SK-N-SH treated with all-trans-retinoic acid at 6 μM for 48 hours (cell line): ENCODE measurements at regions not wholly inside any gene's neighbourhood (a gene's known extent, or its start where the extent isn't known, plus 50 kb on each side); places are given as distances from the start of the nearest gene placed in this dataset.
"Not testable (repeated sequence)": the region's sequence is repeated elsewhere in the genome, so short reads cannot be mapped to it uniquely, and the experiment has no call there.

ENCODE experiments used
- ATAC-seq: fragments of 200-7000 bp; cut with Tn5 transposase; 3 replicates; pipeline ENCODE4 v1.9.1; 2020; ENCODE audit warnings: mild to moderate bottlenecking, moderate library complexity
- ARNTL ChIP-seq: fragments of 450-650 bp; formaldehyde crosslinking; IDR thresholded peaks from 2 replicates; pipeline ENCODE4 v1.5.0; 2020; ENCODE audit warnings: low read depth, mild to moderate bottlenecking, moderate library complexity, borderline replicate concordance
- BACH2 ChIP-seq: fragments of 250-450 bp; sonication (Bioruptor Pico); IDR thresholded peaks from 2 replicates; pipeline ENCODE4 v1.9.0; 2021; ENCODE audit warnings: mild to moderate bottlenecking, borderline replicate concordance
- CSDC2 ChIP-seq: fragments of 250-450 bp; sonication (Bioruptor Pico); IDR thresholded peaks from 2 replicates; pipeline ENCODE4 v1.5.0; 2020; ENCODE audit warnings: mild to moderate bottlenecking, moderate library complexity
- ESRRG ChIP-seq: fragments of 250-450 bp; sonication (Bioruptor Pico); IDR thresholded peaks from 2 replicates; pipeline ENCODE4 v1.6.1; 2021; ENCODE audit warnings: mild to moderate bottlenecking
- GLIS3 ChIP-seq: fragments of 250-450 bp; sonication (Bioruptor Pico); IDR thresholded peaks from 2 replicates; pipeline ENCODE4 v1.5.0; 2020; ENCODE audit warnings: mild to moderate bottlenecking, moderate library complexity
- OSR1 ChIP-seq: fragments of 250-450 bp; sonication (Bioruptor Pico); IDR thresholded peaks from 2 replicates; pipeline ENCODE4 v1.8.0; 2022; ENCODE audit warnings: moderate library complexity, mild to moderate bottlenecking, inconsistent platforms
- PPARA ChIP-seq: fragments of 250-450 bp; sonication (Bioruptor Pico); IDR thresholded peaks from 2 replicates; pipeline ENCODE4 v1.5.0; 2020; ENCODE audit warnings: mild to moderate bottlenecking, borderline replicate concordance
- RARB ChIP-seq: fragments of 250-450 bp; sonication (Bioruptor Pico); IDR thresholded peaks from 2 replicates; pipeline ENCODE4 v1.8.0; 2021; ENCODE audit warnings: mild to moderate bottlenecking, moderate library complexity
- SNAI2 ChIP-seq: fragments of 250-450 bp; sonication (Bioruptor Pico); IDR thresholded peaks from 2 replicates; pipeline ENCODE4 v1.5.0; 2020; ENCODE audit warnings: mild to moderate bottlenecking, moderate library complexity
- TCF4 ChIP-seq: fragments of 250-450 bp; sonication (Bioruptor Pico); IDR thresholded peaks from 2 replicates; pipeline ENCODE4 v1.8.0; 2021; ENCODE audit warnings: mild to moderate bottlenecking, moderate library complexity, borderline replicate concordance
- ZC3H10 ChIP-seq: fragments of 250-450 bp; sonication (Bioruptor Pico); IDR thresholded peaks from 2 replicates; pipeline ENCODE4 v1.5.1; 2021; ENCODE audit warnings: mild to moderate bottlenecking, moderate library complexity
- ZFP3 ChIP-seq: fragments of 250-450 bp; sonication (Bioruptor Pico); IDR thresholded peaks from 2 replicates; pipeline ENCODE4 v1.5.0; 2020; ENCODE audit warnings: mild to moderate bottlenecking, moderate library complexity
- ZFP30 ChIP-seq: fragments of 450-650 bp; formaldehyde crosslinking; IDR thresholded peaks from 2 replicates; pipeline ENCODE4 v1.5.0; 2022; ENCODE audit warnings: mild to moderate bottlenecking, moderate library complexity
- ZNF565 ChIP-seq: fragments of 450-650 bp; formaldehyde crosslinking; conservative IDR thresholded peaks from 2 replicates; pipeline ENCODE4 v1.5.0; 2020; ENCODE audit warnings: low read depth, mild to moderate bottlenecking, moderate library complexity
- ZNF70 ChIP-seq: fragments of 450-650 bp; formaldehyde crosslinking; IDR thresholded peaks from 2 replicates; pipeline ENCODE4 v1.5.0; 2020; ENCODE audit warnings: mild to moderate bottlenecking, moderate library complexity
- TF ChIP-seq, protein P1 (sequence below): fragments of 250-450 bp; sonication (Bioruptor Pico); IDR thresholded peaks from 2 replicates; pipeline ENCODE4 v1.8.0; 2020; ENCODE audit warnings: mild to moderate bottlenecking, moderate library complexity, borderline replicate concordance
- TF ChIP-seq, protein P2 (sequence below): fragments of 250-450 bp; sonication (Bioruptor Pico); IDR thresholded peaks from 2 replicates; pipeline ENCODE4 v1.8.0; 2021; ENCODE audit warnings: low read depth, mild to moderate bottlenecking, moderate library complexity, borderline replicate concordance
- TF ChIP-seq, protein P3 (sequence below): fragments of 250-450 bp; sonication (Bioruptor Pico); IDR thresholded peaks from 2 replicates; pipeline ENCODE4 v1.5.1; 2021; ENCODE audit warnings: mild to moderate bottlenecking, moderate library complexity
- TF ChIP-seq, protein P4 (sequence below): fragments of 250-450 bp; sonication (Bioruptor Pico); IDR thresholded peaks from 2 replicates; pipeline ENCODE4 v1.5.1; 2020; ENCODE audit warnings: low read depth, mild to moderate bottlenecking, moderate library complexity

DNA sequence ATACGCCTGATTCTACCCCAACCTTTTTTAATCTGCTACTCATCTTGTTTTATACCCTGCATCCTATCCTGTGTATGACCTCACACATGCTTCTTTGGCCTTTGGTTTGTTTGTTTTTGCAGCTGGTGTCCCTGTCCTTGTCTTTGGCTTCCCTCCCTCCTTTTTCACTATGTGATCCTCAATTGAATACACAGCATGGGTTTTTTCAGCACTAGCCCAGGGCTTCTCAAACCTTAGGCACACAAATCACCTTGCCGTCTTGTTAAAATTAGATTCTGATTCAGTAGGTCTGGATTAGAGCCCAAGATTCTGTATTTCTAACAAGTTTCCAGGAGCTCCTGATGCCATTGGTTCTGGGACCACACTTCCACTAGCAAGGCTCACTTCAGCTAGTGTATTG is 321.5 kb upstream of the MAN1A1 start:
- ATAC-seq: no peak
- TF ChIP-seq ARNTL (CRISPR knock-in tag) (no peak), ZNF565 (CRISPR knock-in tag) (no peak), ZFP3 (CRISPR knock-in tag) (no peak), ZC3H10 (no peak), GLIS3 (CRISPR knock-in tag) (no peak), ESRRG (CRISPR knock-in tag) (no peak), TCF4 (no peak), BACH2 (CRISPR knock-in tag) (no peak)
- TF ChIP-seq, protein P1, sequence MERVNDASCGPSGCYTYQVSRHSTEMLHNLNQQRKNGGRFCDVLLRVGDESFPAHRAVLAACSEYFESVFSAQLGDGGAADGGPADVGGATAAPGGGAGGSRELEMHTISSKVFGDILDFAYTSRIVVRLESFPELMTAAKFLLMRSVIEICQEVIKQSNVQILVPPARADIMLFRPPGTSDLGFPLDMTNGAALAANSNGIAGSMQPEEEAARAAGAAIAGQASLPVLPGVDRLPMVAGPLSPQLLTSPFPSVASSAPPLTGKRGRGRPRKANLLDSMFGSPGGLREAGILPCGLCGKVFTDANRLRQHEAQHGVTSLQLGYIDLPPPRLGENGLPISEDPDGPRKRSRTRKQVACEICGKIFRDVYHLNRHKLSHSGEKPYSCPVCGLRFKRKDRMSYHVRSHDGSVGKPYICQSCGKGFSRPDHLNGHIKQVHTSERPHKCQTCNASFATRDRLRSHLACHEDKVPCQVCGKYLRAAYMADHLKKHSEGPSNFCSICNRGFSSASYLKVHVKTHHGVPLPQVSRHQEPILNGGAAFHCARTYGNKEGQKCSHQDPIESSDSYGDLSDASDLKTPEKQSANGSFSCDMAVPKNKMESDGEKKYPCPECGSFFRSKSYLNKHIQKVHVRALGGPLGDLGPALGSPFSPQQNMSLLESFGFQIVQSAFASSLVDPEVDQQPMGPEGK: no peak

DNA sequence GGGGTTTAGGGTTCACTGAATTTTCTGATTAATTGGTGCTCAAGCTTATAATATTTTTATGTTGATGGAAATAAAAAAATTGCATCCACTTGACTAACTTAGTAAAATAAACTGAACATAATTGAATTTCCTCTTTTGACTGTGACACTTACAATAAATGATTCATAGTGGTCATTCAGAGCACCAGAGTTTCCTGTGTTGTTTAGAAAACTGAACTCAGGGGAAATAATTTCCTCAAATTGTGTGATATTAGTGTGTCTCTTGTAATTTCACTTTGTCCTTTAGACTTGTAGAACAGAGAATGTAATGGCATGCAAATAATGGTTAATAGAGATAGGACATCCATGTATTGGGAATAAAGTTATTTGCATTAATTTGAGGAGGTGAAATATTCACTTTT is 319.7 kb upstream of the MAN1A1 start:
- ATAC-seq: no peak

DNA sequence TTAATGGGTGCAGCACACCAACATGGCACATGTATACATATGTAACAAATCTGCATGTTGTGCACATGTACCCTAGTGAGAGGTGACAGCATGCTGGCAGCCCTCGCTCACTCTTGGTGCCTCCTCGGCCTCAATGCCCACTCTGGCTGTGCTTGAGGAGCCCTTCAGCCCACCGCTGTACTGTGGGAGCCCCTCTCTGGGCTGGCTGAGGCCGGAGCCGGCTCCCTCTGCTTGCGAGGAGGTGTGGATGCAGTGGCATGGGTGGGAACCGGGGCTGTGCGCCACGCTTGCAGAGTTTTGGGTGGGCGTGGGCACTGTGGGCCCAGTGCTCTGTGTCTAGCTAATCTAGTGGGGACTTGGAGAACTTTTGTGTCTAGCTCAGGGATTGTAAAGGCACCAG is 315.9 kb upstream of the MAN1A1 start:
- ATAC-seq: not testable (repeated sequence)

More for the DNA sequence above, 319.7 kb upstream of the MAN1A1 start:
- TF ChIP-seq, protein P1: no peak
- TF ChIP-seq, protein P2, sequence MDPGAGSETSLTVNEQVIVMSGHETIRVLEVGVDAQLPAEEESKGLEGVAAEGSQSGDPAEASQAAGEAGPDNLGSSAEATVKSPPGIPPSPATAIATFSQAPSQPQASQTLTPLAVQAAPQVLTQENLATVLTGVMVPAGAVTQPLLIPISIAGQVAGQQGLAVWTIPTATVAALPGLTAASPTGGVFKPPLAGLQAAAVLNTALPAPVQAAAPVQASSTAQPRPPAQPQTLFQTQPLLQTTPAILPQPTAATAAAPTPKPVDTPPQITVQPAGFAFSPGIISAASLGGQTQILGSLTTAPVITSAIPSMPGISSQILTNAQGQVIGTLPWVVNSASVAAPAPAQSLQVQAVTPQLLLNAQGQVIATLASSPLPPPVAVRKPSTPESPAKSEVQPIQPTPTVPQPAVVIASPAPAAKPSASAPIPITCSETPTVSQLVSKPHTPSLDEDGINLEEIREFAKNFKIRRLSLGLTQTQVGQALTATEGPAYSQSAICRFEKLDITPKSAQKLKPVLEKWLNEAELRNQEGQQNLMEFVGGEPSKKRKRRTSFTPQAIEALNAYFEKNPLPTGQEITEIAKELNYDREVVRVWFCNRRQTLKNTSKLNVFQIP: no peak
- TF ChIP-seq CSDC2 (CRISPR knock-in tag): no peak
- TF ChIP-seq SNAI2 (CRISPR knock-in tag): no peak

DNA sequence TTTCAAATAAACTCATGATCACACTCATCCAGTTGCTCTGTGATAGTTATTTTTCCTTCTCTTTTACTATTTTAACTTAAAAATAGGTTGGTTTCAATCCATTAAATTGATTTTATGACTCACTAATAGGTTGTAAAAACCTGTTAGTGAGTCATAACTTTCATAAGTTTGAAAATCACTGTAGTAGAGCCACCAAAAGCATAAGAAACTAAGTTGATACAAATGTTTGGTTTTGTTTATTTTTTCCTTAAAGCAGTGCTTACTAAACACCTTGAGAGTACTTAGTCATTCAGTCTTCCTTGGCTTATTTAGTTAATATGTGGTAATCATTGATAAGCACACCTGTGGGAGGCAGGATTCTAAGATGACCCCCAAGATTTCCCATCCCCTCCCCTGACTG is 312.1 kb upstream of the MAN1A1 start:
- no peak for ATAC-seq
- TF ChIP-seq ZNF70 (CRISPR knock-in tag) (no peak), GLIS3 (CRISPR knock-in tag) (no peak), ZC3H10 (no peak), OSR1 (no peak), ZFP3 (CRISPR knock-in tag) (no peak), ZFP30 (CRISPR knock-in tag) (no peak), RARB (CRISPR knock-in tag) (no peak), ESRRG (CRISPR knock-in tag) (no peak), PPARA (CRISPR knock-in tag) (no peak), BACH2 (CRISPR knock-in tag) (no peak)
- TF ChIP-seq, protein P3, sequence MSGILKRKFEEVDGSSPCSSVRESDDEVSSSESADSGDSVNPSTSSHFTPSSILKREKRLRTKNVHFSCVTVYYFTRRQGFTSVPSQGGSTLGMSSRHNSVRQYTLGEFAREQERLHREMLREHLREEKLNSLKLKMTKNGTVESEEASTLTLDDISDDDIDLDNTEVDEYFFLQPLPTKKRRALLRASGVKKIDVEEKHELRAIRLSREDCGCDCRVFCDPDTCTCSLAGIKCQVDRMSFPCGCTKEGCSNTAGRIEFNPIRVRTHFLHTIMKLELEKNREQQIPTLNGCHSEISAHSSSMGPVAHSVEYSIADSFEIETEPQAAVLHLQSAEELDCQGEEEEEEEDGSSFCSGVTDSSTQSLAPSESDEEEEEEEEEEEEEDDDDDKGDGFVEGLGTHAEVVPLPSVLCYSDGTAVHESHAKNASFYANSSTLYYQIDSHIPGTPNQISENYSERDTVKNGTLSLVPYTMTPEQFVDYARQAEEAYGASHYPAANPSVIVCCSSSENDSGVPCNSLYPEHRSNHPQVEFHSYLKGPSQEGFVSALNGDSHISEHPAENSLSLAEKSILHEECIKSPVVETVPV (CRISPR knock-in tag): no peak
- TF ChIP-seq, protein P4, sequence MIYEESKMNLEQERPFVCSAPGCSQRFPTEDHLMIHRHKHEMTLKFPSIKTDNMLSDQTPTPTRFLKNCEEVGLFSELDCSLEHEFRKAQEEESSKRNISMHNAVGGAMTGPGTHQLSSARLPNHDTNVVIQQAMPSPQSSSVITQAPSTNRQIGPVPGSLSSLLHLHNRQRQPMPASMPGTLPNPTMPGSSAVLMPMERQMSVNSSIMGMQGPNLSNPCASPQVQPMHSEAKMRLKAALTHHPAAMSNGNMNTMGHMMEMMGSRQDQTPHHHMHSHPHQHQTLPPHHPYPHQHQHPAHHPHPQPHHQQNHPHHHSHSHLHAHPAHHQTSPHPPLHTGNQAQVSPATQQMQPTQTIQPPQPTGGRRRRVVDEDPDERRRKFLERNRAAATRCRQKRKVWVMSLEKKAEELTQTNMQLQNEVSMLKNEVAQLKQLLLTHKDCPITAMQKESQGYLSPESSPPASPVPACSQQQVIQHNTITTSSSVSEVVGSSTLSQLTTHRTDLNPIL (CRISPR knock-in tag): no peak
- TF ChIP-seq, protein P1: no peak
- TF ChIP-seq, protein P2: no peak
- TF ChIP-seq, all 23 proteins: peak for 0
